ENCODE measurements at regions not wholly inside any gene's neighbourhood (a gene's known extent, or its start where the extent isn't known, plus 50 kb on each side); places are given as distances from the start of the nearest gene placed in this dataset.

- H3K27me3 Mint-ChIP-seq (ENCODE audit: low read depth, poor library complexity), result no peaks in the 10 kb centered on the region
- peaks cover 26% of the 10 kb centered on the region for H3K9me3 Mint-ChIP-seq
- peak overlapping the region; percentile 74 for H3K27ac Mint-ChIP-seq
- DNase-seq, result peak; percentile 27
- no peak overlapping the region for H3K4me3 Mint-ChIP-seq
- TF ChIP-seq CTCF (IDR thresholded peaks at IDR 0.05), result no peak
- peaks cover 20% of the 10 kb centered on the region for H3K36me3 Mint-ChIP-seq (ENCODE audit: low read depth)
- H3K4me1 Mint-ChIP-seq, result peaks cover 53% of the 10 kb centered on the region
Measured at GRCh38 chr3:171944118-171945016, 95.0 kb upstream of the FNDC3B start.

GRCh38 chr3:171948674-171949073, 90.7 kb upstream of the FNDC3B start:
- Mint-ChIP-seq H3K9me3 (peaks cover 20% of the 10 kb centered on the region), H3K36me3 (ENCODE audit: low read depth) (peaks cover 20% of the 10 kb centered on the region), H3K27ac (no peak overlapping the region), H3K4me3 (no peak overlapping the region), H3K4me1 (peaks cover 60% of the 10 kb centered on the region), H3K27me3 (ENCODE audit: low read depth, poor library complexity) (no peaks in the 10 kb centered on the region)
- TF ChIP-seq CTCF (IDR thresholded peaks at IDR 0.05), result no peak
- DNase-seq, result no peak

- Mint-ChIP-seq H3K27ac (peak overlapping the region; percentile 78), H3K9me3 (peaks cover 20% of the 10 kb centered on the region), H3K4me3 (peak overlapping the region; percentile 36), H3K36me3 (ENCODE audit: low read depth) (peaks cover 20% of the 10 kb centered on the region), H3K27me3 (ENCODE audit: low read depth, poor library complexity) (no peaks in the 10 kb centered on the region), H3K4me1 (peaks cover 59% of the 10 kb centered on the region)
- no peak for DNase-seq
- TF ChIP-seq CTCF (IDR thresholded peaks at IDR 0.05), result no peak
Measured at GRCh38 chr3:171949554-171949953, 89.8 kb upstream of the FNDC3B start.

GRCh38 chr3:171950373-171950772, 89.0 kb upstream of the FNDC3B start:
- H3K27me3 Mint-ChIP-seq (ENCODE audit: low read depth, poor library complexity), result no peaks in the 10 kb centered on the region
- H3K36me3 Mint-ChIP-seq (ENCODE audit: low read depth), result peaks cover 20% of the 10 kb centered on the region
- no peak for TF ChIP-seq CTCF (IDR thresholded peaks at IDR 0.05)
- H3K4me3 Mint-ChIP-seq, result peak overlapping the region; percentile 46
- H3K27ac Mint-ChIP-seq, result peak overlapping the region; percentile 93
- H3K9me3 Mint-ChIP-seq, result peaks cover 20% of the 10 kb centered on the region
- no peak for DNase-seq
- H3K4me1 Mint-ChIP-seq, result peaks cover 61% of the 10 kb centered on the region

- H3K4me3 Mint-ChIP-seq, result no peak overlapping the region
- no peaks in the 10 kb centered on the region for H3K27me3 Mint-ChIP-seq (ENCODE audit: low read depth, poor library complexity)
- no peak for TF ChIP-seq CTCF (IDR thresholded peaks at IDR 0.05)
- peaks cover 15% of the 10 kb centered on the region for H3K9me3 Mint-ChIP-seq
- H3K36me3 Mint-ChIP-seq (ENCODE audit: low read depth), result peaks cover 15% of the 10 kb centered on the region
- peaks cover 68% of the 10 kb centered on the region for H3K4me1 Mint-ChIP-seq
- peak overlapping the region; percentile 76 for H3K27ac Mint-ChIP-seq
- DNase-seq, result no peak
Measured at GRCh38 chr3:171951597-171951996, 87.8 kb upstream of the FNDC3B start.

Data from nephron progenitor cell (in vitro differentiated cells).